ENCODE measurements at regions not wholly inside any gene's neighbourhood (a gene's known extent, or its start where the extent isn't known, plus 50 kb on each side); places are given as distances from the start of the nearest gene placed in this dataset.

DNA sequence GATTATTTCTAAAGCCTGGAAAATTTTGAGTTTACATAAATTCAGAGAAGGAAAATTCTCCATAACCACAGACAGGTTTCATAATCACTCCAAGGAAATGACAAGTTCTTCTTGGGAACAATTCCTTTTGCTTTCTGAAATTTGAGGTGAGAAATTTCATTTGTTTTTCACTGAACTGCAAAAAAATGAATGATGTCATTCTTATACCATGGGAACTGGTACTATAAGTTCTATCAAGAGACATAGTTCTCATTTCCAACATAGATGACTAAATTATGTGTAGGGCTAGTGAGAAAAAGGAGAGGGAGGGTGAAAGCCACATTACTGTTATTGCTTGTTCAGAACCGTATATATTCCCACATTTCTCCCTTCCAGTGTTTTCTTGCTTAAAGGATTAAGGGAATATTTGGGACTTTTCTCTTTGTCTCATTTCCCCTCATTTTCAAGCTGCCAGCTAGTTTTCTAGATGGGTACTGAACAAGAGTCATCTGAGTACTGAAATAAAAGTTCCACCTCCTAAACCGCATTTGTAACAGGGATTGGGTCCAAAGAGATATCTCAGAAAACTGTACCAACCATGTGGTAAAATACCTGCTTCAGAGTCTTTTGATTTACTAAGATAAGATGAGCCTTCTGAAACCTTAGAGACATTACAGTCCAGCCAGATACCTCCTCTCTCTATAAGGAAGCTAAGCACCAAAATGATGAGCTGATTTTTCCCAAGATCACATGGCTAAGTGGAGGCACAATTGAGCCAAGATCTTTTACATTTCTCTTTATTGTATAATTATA lies 144.3 kb upstream of the PRDM1 start:
- no peaks in the 10 kb centered on the region for H3K4me1 ChIP-seq (ENCODE audit: insufficient read depth, low read length, poor library complexity, severe bottlenecking)
- ChIA-PET CTCF (ENCODE audit: unreplicated experiment) (no interaction called here), POLR2A (interaction anchor here (0.6 to 0.8 kb wide), 3 partner anchors 28 to 293 kb away, joined by 3 to 7 read pairs (median 3); no protein-coding TSS in a partner anchor)
- no peaks in the 10 kb centered on the region for H4K20me1 ChIP-seq (ENCODE audit: insufficient read depth, low read length)
- H3K9me2 ChIP-seq (ENCODE audit: insufficient read depth, low read length), result no peaks in the 10 kb centered on the region
- no peaks in the 10 kb centered on the region for H3K36me3 ChIP-seq (ENCODE audit: insufficient read depth, low read length)
- intact Hi-C loops (cut with micrococcal nuclease; ENCODE audit: unreplicated experiment), result no loop called here
- no peak for TF ChIP-seq EZH2phosphoT487 (IDR thresholded peaks at IDR 0.05; ENCODE audit: borderline replicate concordance, low read depth, low read length)
- TF ChIP-seq, protein P1, sequence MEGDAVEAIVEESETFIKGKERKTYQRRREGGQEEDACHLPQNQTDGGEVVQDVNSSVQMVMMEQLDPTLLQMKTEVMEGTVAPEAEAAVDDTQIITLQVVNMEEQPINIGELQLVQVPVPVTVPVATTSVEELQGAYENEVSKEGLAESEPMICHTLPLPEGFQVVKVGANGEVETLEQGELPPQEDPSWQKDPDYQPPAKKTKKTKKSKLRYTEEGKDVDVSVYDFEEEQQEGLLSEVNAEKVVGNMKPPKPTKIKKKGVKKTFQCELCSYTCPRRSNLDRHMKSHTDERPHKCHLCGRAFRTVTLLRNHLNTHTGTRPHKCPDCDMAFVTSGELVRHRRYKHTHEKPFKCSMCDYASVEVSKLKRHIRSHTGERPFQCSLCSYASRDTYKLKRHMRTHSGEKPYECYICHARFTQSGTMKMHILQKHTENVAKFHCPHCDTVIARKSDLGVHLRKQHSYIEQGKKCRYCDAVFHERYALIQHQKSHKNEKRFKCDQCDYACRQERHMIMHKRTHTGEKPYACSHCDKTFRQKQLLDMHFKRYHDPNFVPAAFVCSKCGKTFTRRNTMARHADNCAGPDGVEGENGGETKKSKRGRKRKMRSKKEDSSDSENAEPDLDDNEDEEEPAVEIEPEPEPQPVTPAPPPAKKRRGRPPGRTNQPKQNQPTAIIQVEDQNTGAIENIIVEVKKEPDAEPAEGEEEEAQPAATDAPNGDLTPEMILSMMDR (conservative IDR thresholded peaks at IDR 0.05; ENCODE audit: low read length), result no peak
- no peaks in the 10 kb centered on the region for H3K9me3 ChIP-seq (ENCODE audit: low read length)
- no peak overlapping the region for H3K4me3 ChIP-seq (ENCODE audit: low read depth, low read length, poor library complexity, severe bottlenecking)
- H3K27ac ChIP-seq (ENCODE audit: low read depth, low read length, poor library complexity, severe bottlenecking), result no peak overlapping the region
- no peak overlapping the region for H3K4me2 ChIP-seq (ENCODE audit: low read length)
- BruUV-seq (replicated peaks), result no TSS peak
- H3K79me2 ChIP-seq (ENCODE audit: insufficient read depth, low read depth, low read length), result no peaks in the 10 kb centered on the region
- no peak for DNase-seq (ENCODE audit: low spot score)
- H2AFZ ChIP-seq (ENCODE audit: low read length), result peak overlapping the region; percentile 54; the same call in 1 of the 2 replicates

DNA sequence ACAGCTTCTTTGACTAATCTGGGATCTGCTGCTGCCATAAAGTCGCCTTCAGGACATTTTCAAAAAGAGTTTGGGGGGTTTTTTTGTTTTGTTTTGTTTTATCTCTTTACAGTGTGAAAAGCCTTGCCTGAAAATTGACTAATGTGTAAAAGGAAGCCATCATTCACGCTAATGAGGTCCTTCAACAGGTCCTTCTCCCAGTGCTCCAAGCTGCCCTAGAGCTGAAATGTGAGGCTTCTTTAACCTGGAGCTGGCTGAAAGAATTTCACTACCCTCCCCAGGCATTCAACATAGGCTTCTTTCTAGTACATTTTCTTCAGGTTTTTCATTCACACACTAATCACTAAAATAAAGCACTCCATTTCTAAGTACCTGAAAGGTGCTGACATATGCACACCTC lies 145.1 kb upstream of the PRDM1 start:
- ChIA-PET CTCF (ENCODE audit: unreplicated experiment) (no interaction called here), POLR2A (interaction anchor here (0.6 to 1.3 kb wide), 3 partner anchors 10 to 278 kb away, joined by 3 to 7 read pairs (median 4); no protein-coding TSS in a partner anchor)
- no TSS peak for BruUV-seq (replicated peaks)
- intact Hi-C loops (cut with micrococcal nuclease; ENCODE audit: unreplicated experiment), result no loop called here
- no peak for TF ChIP-seq EZH2phosphoT487 (IDR thresholded peaks at IDR 0.05; ENCODE audit: borderline replicate concordance, low read depth, low read length)
- TF ChIP-seq, protein P1 (conservative IDR thresholded peaks at IDR 0.05; ENCODE audit: low read length), result no peak
- peak overlapping the region; percentile 54 for H2AFZ ChIP-seq (ENCODE audit: low read length)
- no peaks in the 10 kb centered on the region for H3K36me3 ChIP-seq (ENCODE audit: insufficient read depth, low read length)
- no peak for DNase-seq (ENCODE audit: low spot score)
- no peak overlapping the region for H3K4me3 ChIP-seq (ENCODE audit: low read depth, low read length, poor library complexity, severe bottlenecking)
- no peak overlapping the region for H3K27ac ChIP-seq (ENCODE audit: low read depth, low read length, poor library complexity, severe bottlenecking)
- H3K9me3 ChIP-seq (ENCODE audit: low read length), result no peaks in the 10 kb centered on the region
- H3K79me2 ChIP-seq (ENCODE audit: insufficient read depth, low read depth, low read length), result no peaks in the 10 kb centered on the region
- no peaks in the 10 kb centered on the region for H4K20me1 ChIP-seq (ENCODE audit: insufficient read depth, low read length)
- no peaks in the 10 kb centered on the region for H3K9me2 ChIP-seq (ENCODE audit: insufficient read depth, low read length)
- no peaks in the 10 kb centered on the region for H3K4me1 ChIP-seq (ENCODE audit: insufficient read depth, low read length, poor library complexity, severe bottlenecking)
- no peak overlapping the region for H3K4me2 ChIP-seq (ENCODE audit: low read length)

DNA sequence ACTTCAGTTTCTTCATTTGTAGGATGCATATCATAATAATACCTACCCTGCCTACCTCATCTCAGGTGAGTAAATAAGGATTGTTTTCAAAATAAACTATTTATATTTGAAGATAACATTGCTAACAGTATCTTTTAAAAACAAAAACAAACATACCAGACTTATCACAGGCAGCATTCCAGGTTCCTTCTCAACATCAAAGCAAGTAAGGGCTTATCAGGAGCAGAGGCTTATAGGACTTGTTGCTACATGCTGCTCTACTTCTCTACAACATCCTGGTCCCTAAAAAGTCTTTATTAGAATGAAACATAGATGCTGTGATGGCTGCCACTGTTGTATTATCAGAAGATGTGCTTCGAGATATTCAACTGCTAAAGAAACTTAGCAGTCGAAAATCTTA lies 149.2 kb upstream of the PRDM1 start:
- Histone ChIP-seq H3K9me3 (ENCODE audit: low read length) (no peaks in the 10 kb centered on the region), H3K36me3 (ENCODE audit: insufficient read depth, low read length) (no peaks in the 10 kb centered on the region), H2AFZ (ENCODE audit: low read length) (no peak overlapping the region), H3K27ac (ENCODE audit: low read depth, low read length, poor library complexity, severe bottlenecking) (no peak overlapping the region), H3K4me2 (ENCODE audit: low read length) (no peak overlapping the region), H3K4me3 (ENCODE audit: low read depth, low read length, poor library complexity, severe bottlenecking) (no peak overlapping the region), H3K9me2 (ENCODE audit: insufficient read depth, low read length) (no peaks in the 10 kb centered on the region), H4K20me1 (ENCODE audit: insufficient read depth, low read length) (no peaks in the 10 kb centered on the region), H3K4me1 (ENCODE audit: insufficient read depth, low read length, poor library complexity, severe bottlenecking) (no peaks in the 10 kb centered on the region), H3K79me2 (ENCODE audit: insufficient read depth, low read depth, low read length) (no peaks in the 10 kb centered on the region)
- ChIA-PET CTCF (ENCODE audit: unreplicated experiment) (no interaction called here), POLR2A (interaction anchor here (1.3 to 1.5 kb wide), 3 partner anchors 9 to 73 kb away, joined by 3 to 5 read pairs (median 3); no protein-coding TSS in a partner anchor)
- no peak for TF ChIP-seq EZH2phosphoT487 (IDR thresholded peaks at IDR 0.05; ENCODE audit: borderline replicate concordance, low read depth, low read length)
- TF ChIP-seq, protein P1 (conservative IDR thresholded peaks at IDR 0.05; ENCODE audit: low read length), result no peak
- BruUV-seq (replicated peaks), result no TSS peak
- intact Hi-C loops (cut with micrococcal nuclease; ENCODE audit: unreplicated experiment), result no loop called here
- no peak for DNase-seq (ENCODE audit: low spot score)

Data from OCI-LY7 (cell line).